Inflammatory macrophage treated with lipopolysaccharide for 1 hour (primary cell): ENCODE measurements at regions not wholly inside any gene's neighbourhood (a gene's known extent, or its start where the extent isn't known, plus 50 kb on each side); places are given as distances from the start of the nearest gene placed in this dataset.
A peak's percentile ranks its signal among the peaks of the same experiment; 100 is the strongest.

Experiments
- DNase-seq, 2 donors: peaks; one replicate each; pipeline ENCODE4 v3.0.0-alpha.2; 2020 to 2022

DNA sequence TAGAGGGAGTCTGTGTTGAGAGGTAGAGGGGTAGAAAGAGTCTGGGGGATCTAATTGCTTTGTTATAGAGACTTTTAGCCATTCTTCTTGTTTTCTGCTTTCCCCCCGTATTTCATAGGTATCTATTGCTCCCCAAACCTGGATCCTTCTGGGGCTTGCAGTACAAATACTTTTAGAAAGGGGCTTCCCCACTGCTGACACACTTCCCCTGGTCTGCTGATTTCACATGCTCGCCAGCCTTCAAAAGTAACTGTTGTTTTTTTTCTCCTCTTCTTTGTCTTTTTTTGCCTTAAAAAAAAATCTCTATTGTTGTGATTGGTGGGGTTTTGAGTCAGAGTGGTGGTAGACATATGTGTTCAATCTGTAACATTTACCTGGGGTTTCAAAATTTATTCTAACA lies 300.6 kb upstream of the AZI2 start:
- DNase-seq = no peak

DNA sequence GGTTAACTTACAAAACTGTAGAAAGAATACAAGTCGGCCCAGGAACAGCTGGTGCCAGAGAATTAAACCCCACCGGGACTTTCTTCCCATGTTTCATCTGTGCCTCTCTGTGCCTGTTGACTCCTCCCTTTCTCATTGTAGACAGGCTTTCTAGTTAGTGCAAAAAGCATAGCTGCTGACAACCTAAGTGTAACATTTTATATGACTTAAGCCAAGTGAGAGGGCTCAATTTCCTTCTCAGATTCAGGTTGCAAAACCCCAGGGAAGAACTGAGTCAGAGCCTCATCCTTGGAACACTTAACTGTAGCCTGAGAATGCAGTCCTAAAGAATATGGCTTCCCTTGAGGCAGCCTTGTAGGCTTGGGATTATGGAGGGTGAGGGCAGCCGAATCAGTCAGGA lies 302.5 kb upstream of the AZI2 start:
- DNase-seq = no peak

DNA sequence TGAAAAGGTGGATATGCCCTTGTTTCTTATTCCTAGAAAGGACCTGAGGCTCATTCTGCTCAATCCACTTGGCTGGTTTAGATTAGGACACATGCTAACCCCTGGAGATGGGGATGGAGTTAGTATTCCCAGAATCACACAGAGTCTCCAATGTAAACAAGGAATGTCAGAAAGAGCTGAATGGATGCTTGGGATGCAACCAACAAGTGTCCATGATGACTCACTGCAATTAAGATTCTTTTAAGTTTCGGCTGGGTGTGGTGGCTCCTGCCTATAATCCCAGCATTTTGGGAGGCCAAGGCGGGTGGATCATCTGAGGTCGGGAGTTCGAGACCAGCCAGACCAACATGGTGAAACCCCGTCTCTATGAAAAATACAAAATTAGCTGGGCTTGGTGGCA lies 315.5 kb upstream of the AZI2 start:
- no peak for DNase-seq

DNA sequence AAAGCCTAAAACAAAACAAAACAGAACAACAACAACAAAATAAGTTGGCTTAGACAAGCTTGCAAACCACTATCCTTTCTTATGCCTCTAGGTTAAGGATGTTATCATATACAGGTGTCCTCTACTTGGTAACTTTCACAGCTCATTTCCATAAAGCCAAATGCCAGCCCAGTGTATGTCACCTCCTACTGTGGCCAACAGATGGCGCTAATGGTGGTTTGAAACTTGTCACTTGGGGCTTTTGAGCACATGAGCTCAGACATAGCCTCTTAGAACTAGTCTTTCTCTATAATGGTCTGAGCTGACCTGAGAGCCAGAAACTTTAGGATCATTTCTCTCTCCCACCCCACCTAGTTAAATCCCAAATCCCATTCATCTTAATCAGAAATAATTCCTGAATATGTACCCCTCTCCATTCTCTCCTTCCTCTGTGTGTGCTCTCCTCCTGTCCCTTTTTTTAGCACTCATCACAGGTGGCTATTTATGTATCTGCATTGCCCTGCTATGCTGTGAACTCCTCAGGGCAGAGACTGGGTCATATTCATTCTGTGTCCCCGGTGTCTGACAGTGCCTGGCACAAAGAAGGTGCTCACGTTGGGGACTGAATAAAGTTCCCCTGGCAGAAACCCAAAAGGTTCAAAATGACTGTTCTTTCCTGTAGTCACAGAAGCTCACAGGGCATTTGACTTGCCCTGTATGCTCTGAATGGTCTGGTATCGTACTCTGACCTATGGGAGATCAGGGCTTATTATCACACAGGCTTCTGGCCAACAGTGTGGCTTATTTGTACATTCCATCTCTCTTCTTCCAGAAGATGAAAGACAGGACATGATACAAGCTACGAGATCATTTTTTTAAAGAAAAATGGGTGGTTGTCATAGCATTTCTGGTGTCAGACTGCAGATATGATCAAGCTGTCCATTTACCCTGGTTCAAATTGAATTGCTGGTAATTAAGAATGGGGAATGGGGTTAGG lies 319.3 kb upstream of the AZI2 start:
- peak; percentile 22 to 66 for DNase-seq

DNA sequence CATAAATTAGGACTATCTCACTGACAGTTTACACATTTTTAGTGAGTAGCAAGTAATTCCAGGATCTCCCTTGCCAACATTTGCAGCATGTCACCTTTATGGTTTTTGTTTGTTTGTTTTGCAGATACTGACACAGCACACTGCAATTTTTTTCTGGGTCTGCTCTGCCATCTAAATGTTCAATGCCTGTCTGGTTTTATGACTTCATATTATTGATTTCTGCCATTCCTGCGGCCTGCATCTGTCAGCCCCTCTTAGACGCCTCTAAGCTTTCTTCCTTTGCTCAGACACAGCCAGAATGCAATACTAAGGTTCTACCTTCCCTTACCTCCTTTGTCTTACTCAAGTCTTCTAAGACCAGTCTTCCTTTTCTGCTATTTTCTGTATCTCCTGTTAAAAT lies 321.2 kb upstream of the AZI2 start:
- no peak for DNase-seq

DNA sequence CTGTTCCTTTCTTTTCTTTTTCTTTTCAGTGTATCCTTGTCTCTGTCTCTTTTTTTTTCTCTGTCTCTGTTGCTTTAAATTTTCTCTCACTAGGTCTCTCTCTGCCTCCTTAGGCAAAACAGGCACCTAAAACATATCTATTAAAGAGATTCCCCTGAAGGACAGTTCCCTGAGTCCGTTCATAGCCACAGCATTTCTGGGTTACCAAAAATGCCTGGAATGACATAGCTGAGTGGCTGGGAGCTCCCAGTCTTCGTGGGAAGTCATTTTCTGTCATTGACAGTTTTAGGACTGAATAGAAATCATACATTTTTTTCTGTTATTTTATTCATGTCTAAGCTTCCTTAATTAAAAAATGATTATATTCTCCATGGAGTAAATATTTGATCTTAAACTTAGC lies 323.8 kb upstream of the AZI2 start:
- no peak for DNase-seq

DNA sequence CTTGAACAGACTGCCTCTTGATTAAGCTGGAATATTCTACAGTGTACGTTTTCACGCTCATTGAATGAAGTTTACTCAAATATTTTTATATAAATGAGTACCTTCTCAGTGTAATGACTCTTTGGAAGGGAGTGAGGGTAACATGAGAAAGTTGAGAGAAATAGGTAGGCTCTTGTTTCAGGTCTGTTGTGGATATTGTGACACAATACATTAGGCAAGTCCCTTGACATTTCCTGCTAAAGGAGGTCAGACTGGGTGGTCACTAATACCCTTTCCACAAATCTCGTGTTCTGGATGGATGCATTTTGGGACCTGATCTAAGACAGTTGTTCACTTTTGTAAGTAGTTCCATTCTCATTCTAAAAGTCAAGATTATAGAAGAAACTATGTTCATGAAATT lies 324.8 kb upstream of the AZI2 start:
- DNase-seq = no peak

DNA sequence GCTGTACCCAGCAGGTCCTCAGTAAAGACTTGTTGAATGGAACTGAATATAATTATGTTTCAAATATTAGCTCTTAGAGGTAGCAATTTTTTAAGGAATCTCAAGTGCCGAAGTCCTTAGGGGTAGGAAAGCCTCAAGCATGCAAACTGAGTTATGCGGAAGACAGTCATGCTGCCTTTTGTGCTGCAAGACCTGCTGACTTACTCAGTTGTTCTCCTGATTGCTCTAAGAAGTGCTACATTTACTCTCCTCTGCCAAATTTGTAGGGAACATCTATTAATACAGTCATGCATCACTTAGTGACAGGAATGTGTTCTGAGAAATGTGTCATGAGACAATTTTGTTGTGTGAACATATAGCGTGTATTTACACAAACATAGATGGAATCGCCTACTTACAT lies 325.6 kb upstream of the AZI2 start:
- no peak for DNase-seq

DNA sequence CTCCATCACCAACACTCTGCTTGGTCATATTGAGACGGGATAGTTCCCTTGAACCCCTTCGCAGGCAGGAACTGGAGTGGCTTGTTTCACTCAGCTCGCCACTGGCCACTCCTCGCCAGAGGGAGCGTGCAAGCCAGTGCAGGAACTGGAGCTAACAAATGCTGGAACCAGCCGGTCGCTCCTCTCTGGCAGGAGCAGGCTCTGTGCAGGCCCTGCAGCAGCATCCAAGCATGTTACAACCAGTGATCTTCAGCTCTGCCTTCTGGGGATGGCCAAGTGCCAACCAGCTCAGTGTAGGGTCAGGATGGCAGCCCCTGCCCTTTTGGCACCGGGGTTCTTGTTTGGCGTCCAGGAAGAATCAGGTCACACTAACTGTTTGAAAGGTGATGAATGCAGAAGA lies 329.0 kb upstream of the AZI2 start:
- DNase-seq = no peak

DNA sequence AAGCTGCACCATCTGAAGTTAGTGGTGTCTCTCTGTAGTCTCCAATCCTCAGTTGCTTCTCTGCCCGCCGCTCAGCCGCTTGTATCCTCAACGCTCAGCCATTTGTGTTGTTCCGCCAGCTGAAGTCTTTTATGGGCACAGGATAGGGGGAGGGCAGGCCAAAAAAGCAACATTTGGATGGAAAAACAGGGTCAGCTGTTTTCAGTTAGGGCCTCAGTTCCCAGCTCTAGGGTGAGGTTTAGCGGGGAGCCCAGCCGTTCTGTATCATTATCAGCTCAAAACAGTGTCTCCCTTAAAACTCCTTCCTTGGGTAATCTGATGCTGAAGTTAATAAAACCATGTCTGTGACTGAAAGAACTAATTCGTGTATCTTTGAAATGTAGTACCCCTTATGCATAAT lies 329.5 kb upstream of the AZI2 start:
- DNase-seq = no peak

DNA sequence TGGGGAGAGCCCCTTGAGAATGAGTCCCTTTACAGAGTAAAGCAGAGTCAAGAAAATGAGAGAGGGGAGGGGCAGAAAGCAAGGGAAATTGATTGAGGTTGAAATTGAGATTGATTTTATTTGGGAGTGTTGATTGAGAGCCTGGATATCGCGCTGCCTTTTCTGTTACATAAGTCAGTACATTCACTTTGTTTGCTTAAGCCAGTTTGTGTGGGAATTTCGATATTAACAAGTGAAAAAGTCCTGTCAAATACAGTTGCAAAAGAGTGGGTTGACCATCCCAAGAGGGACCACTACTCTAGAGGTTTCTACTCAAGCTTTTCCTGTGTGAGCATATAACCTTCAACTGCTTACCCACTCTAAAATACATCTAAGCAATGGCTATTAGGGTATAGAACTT lies 331.4 kb upstream of the AZI2 start:
- no peak for DNase-seq

DNA sequence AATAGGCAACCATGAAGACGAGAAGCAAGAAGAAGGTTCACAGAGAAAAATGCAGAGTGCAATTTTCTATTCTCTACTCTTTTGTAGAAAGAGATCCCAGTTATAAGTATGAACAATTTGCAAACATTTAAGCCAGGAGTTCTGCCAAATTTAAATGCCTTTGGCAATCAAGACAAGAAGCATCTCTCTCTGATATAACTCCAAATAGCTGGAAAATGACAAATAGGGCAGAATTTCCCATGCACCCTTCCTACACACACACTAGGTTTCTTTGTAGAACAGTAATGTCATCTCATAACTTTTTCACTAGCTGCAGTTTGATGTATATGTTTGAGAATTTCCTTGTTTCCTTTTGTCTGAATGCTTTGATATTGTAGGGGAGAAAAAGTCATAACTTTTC lies 333.5 kb upstream of the AZI2 start:
- DNase-seq = no peak

DNA sequence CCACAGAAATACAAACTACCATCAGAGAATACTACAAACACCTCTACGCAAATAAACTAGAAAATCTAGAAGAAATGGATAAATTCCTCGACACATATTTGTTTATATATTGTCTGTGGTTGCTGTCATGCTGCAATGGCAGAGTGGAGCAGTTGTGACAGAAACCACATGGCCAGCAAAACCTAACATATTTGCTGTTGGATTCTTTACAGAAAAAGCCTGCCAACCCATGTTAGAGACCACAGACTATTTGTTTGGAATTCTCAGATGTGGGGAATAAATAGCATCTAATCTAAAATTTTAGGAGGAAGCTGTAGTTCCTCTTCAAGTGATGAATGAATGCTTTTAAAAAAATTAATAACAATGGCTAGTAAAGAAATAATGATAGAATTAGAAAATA lies 341.6 kb upstream of the AZI2 start:
- no peak for DNase-seq

DNA sequence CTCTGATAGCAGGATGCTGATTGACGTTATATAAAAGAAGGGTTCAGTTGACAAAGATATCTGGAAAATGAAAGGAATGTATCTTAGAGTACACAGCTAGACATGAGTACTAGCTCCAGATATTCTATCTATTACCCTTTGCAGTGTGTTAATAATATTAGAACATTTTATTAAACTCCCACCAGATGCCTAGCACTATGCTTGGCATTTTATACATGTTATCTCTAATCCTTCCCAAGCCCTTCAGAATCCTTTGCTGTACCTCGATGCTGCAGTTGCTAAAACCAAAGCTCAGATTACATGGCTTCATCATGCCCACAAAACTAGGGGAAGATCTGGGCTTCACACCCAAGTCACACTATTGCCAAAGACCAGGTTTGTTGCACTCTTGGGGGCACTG lies 350.1 kb upstream of the AZI2 start:
- DNase-seq = no peak

DNA sequence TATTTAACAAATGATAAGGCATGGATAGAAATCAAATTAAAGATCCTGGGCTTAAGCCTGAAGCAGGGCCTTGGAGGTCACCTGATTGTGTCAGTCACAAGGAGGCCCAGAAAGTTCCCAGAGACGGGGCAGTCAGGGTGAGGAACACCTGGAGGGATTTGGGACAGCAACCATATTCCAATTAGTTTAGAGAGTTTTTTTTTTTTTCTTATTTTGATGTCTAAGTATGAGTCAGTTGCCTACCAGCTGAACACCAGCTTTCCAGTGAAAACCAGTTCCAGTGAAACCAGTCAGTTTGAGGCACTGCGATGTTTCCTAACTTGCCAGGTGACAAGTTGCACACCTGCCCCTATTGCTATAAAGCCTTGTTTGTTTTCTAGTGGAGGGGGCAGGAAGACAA lies 350.7 kb upstream of the AZI2 start:
- DNase-seq = no peak

DNA sequence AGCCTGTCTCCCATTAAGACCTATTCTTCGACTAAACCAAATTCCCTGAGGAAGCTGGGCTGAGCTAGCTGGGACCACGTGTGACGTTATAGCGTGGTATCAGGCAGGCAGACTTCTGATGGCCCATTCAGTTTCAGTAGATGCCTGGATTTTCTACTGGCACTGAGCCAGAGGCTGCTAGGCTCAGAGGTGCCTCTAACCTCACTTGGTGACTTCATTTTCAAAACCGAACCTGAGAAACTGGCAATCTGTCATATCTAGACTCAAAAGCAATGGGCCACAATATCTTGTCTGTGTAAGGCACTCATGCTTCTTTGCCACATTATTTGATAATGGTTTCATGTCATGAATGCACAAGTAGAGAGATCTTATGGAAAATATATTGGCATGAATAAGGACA lies 352.1 kb upstream of the AZI2 start:
- no peak for DNase-seq

DNA sequence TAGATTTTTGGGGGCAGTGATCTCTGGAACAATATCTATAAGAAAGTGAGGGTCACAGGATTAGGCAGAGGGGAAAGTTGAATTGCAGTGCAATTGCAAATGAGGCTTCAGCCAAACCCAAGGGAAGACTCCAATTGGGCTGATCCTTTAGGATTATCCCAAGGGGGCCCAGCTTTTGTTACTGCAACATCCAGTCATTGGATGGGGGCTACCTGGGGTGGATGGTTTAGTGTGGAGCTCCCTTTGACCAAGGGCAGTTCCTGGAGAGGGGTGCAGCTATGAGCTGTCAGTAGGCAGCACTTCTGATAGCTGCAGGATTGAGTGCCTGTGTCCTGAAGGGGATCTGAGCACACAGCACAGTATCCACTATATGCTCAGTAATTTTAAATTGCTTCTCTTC lies 355.2 kb upstream of the AZI2 start:
- no peak for DNase-seq

DNA sequence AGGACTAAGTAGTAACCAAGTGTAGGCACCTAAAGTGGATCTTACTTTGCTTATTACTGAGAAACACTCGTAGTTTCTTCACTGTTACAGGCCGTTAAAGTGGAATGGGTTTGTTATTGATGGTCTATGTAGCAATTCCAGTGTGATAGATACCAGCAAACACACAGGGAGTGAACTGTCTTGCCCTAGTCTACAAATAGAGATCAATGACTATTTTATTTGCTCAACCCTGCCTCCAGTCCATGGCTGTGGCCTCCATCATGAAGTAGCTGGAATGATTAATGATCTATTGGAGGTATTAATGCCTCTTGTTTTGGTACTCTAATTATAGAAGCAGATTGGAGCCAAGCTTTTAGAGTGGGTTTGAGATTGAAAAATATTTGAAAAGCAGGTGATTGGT lies 362.7 kb upstream of the AZI2 start:
- no peak for DNase-seq

DNA sequence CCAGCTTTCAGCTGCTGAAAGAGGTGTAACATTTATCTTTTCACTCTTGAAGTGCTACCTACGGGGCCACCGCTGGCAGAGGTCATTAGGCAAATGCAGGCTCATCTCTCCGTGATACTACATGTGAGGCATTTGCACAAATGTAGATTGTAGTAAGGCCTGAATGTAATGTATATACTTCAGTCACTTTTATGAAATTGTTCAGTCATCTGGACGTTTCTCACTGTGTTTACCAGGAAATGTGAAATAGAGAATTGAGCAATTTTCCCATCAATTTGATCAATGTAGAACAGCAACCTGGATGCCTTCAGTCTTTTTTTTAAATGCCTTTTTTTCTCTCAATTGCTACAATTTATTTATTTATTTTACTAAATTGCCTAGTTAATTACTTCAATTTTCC lies 368.3 kb upstream of the AZI2 start:
- DNase-seq = no peak

DNA sequence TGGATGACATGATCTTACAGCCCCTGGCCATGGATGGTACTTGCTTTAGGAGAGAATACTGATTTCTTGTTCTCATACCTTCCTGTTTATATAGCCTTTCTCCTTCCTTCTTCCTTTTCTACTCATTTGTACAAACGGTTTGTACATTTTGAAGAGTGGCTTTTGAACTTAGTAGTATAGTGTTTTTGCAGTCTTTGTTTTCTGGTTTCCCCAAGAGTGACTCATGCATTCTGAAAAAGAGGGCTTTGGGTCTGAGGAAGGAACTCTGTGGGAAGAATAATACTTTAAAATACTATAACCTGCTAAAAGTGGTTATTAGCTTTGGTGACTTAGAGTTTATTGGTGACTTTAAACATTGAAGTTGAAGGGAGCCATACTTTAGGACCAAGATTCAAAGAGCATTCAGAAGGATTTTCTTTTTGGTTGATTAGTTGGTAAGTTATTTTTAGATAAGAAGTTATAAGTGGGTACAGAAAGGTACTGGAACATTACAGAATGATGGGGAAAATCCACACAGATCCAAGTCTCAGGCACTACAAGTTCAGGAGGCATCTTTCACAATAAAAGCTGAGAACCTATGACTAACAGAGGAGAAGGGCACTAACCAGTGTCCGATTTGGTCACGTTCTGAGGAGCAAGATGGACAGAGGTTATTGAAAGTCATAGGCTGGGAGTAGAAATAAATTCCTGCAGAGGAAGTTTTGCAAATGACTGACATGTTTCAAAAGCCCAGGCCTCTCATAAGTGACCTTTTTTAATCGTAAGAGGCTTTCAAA lies 369.6 kb upstream of the AZI2 start:
- DNase-seq = no peak

DNA sequence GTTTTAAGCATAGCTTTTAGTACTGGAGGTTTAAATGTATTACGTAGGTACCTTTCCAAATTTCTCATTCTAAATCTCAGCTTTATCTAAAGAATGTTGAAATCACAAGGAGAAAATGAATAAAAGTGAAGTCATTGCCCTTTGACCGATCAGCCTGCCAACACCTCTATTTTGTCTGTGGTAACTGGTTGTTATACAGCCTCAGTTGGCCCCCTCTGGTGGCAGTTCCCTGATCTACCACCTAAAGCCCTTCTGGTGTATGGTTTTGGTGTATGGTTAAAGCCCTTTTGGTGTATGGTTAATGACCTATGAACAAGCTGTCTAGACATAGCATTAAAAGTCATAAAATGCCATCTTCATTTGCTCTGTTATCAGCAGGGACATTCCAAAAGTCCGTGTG lies 378.2 kb upstream of the AZI2 start:
- no peak for DNase-seq

DNA sequence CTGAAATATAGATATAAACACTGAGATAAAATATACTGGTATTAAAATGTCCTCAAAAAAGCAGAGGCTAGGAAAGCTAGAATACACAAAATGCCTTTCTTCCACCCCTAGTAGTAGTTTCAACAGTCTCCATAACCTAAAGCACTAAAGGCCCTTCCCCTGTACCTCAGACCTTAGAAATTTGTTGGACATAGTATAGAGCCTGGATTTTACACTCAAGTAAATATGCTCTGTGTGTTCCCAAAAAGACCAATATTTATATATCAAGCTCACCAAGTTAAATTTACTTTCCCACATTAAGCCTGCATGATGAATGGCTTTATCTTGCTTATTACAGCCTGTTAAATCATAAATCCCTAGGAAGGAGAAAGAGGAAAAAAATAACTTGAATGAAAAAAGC lies 378.7 kb upstream of the AZI2 start:
- no peak for DNase-seq

DNA sequence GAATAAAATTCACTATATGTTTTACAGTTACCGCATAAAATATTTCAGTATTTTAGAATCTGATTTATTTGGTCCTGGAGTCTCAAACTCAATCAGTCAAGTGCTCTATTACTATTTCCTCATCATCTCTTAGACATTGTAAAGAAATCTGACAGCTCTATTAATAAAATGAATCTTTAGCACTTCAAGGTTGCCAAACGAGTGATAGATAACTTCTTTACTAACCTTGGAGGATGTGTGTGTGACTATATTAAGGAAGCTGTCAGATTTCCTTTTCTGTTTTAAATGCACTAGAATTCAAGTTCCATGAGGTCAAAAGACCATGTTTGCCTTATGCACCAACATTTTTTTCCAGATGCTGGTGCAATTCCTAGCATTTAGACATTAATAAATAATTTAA lies 389.8 kb upstream of the AZI2 start:
- no peak for DNase-seq

DNA sequence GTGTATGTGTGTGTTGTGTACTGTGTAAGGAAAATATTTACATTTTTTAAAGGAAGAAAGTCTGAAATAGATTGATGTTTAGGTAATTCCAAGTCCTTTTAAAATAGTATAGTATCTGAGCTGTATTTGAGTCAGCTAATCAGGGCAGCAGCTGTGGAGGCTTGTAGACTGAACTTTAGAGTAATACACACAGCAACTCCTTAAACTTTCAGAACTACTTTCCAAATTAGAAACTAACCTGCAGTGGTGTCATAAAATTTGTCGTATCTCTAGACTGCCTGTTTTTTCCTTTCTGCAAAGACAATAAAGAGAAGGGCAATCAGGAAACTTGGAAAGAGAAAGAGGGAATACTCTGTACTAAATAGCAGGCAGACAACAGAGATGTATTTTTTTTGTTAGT lies 391.0 kb upstream of the AZI2 start:
- DNase-seq = no peak
